Glomerular visceral epithelial cell (primary cell): ENCODE measurements at regions not wholly inside any gene's neighbourhood (a gene's known extent, or its start where the extent isn't known, plus 50 kb on each side); places are given as distances from the start of the nearest gene placed in this dataset.
"Not testable (repeated sequence)": the region's sequence is repeated elsewhere in the genome, so short reads cannot be mapped to it uniquely, and the experiment has no call there.

Experiments used
- DNase-seq: peaks from one replicate; pipeline ENCODE4 v3.0.0-alpha.2; 2016; ENCODE audit errors: extremely low spot score

GRCh38 chr4:120207021-120207420 is 140.4 kb upstream of the MAD2L1 start:
- DNase-seq = no peak

GRCh38 chr4:120202222-120202621 is 135.6 kb upstream of the MAD2L1 start:
- DNase-seq = no peak

DNA sequence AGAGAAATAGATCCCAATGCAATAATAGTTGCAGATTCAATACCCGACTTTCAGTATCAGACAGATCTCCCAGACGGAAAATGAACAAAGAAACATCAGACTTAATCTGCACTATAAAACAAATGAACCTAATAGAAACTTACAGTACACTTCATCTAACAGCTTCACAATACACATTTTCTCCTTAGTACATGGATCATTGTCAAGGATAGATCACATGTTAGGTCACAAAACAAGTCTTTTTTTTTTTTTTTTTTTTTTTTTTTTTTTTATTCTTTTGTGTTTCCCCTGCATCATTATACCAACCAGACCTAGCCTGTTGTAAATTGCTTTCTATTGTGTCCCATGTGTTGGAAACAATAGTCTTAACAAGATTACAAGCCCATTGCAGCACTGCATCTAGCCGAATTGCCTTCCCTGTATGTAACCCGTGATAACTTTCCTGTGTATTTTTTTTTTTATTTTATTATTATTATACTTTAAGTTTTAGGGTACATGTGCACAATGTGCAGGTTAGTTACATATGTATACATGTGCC is 134.0 kb upstream of the MAD2L1 start:
- not testable (repeated sequence) for DNase-seq

GRCh38 chr4:120198411-120198810 is 131.8 kb upstream of the MAD2L1 start:
- DNase-seq = no peak

- no peak for DNase-seq
Measured at GRCh38 chr4:120177603-120178002, 111.0 kb upstream of the MAD2L1 start.

GRCh38 chr4:120175272-120175671 is 108.6 kb upstream of the MAD2L1 start:
- no peak for DNase-seq

DNA sequence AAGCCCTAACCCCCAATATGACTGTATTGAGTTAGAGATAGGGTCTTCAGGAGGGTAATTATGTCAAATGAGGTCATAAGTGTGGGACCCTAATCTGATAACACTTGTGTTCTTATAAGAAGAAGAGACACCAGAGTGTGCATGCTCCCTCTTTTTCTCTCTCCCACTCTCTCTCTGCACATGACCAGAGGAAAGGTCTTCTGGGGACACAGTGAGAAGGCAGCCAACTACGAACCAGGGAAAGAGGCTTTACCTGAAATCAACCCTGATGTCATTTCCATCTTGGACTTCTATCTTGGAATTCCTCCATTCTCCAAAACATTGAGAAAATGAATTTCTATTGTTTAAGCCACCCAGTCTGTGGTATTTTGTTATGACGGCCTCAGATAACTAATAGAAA is 97.2 kb upstream of the MAD2L1 start:
- DNase-seq = no peak

- no peak for DNase-seq
Measured at GRCh38 chr4:120158841-120159463, 92.3 kb upstream of the MAD2L1 start.

- no peak for DNase-seq
Measured at GRCh38 chr4:120158046-120158445, 91.4 kb upstream of the MAD2L1 start.

GRCh38 chr4:120156120-120156718 is 89.6 kb upstream of the MAD2L1 start:
- peak; percentile 76 for DNase-seq

DNA sequence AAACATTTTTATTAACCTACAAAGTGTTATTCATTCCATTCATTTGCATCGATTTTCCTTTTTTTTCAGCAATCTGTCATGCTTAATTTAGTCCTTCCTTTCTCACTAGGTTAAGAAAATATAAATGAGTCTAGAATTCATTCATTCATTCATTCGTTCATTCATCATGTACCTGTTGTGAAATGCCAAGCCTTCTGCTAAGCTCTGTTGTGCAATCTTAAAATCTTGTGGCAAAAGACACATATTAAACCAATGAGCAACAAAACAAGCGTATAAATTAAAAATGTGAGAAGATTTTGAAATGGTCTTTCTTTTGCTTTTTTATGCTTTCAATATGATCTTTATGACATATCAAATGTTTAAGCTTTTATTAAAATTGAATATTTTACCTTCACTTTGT is 88.6 kb upstream of the MAD2L1 start:
- DNase-seq = no peak

DNA sequence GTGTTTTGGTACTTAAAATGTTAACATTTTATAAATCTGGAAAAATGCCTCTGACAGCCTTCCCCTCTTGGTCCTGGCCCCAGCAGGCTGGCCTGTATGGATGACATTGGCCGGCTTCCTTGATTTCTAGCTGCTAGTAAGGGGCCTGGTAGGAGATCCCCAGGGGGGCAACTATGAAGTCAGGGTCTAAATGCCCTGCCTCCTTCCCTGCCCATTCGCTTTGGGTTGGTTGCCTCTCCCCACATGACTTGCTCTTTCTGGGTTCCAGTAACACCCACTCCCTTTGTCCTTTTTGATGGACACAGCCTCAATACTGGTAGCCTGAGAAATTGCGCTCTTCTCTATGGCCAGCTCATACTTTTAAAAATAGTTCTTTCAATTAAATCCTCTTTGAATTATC is 78.0 kb upstream of the MAD2L1 start:
- no peak for DNase-seq

GRCh38 chr4:120144041-120144440 is 77.4 kb upstream of the MAD2L1 start:
- no peak for DNase-seq

DNA sequence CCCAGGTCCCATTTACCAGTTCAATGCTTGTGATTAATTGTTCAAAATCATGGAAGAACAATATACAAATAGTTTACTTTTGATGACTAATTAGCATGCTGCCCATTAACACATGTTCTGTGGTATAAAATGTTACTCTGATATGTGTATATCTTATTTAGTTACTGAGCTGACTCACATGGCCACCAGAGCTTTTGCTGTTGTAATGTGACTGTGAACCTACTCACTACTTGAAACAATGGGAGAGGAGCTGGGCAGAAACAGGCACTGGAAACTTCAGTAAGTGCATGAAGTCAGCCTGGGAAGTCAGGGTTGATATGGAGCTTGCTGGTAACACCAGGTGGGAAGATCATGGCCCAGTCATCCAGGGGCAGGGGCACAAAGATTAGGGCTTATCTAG is 72.7 kb upstream of the MAD2L1 start:
- DNase-seq = no peak

- no peak for DNase-seq
Measured at GRCh38 chr4:120132935-120133334, 66.3 kb upstream of the MAD2L1 start.

- no peak for DNase-seq
Measured at GRCh38 chr4:120130786-120131185, 64.1 kb upstream of the MAD2L1 start.
